Fibroblast of lung (primary cell): ENCODE measurements at regions not wholly inside any gene's neighbourhood (a gene's known extent, or its start where the extent isn't known, plus 50 kb on each side); places are given as distances from the start of the nearest gene placed in this dataset.

ENCODE experiments used
- DNase-seq, 2 donors: peaks; one replicate each; pipeline versions ENCODE4 v3.0.0 to v3.0.0-alpha.2; 2010; ENCODE audit warnings: low read depth in 2 of 2
- H2AFZ ChIP-seq: 2 replicates; pipeline ENCODE4 v1.5.1; 2012; ENCODE audit warnings: low read length, control low read depth, inconsistent platforms
- H3K27ac ChIP-seq: 2 replicates; pipeline ENCODE4 v1.5.1; 2011; ENCODE audit warnings: low read length, control low read depth; ENCODE audit not compliant: insufficient read depth
- H3K27me3 ChIP-seq: 2 replicates; pipeline ENCODE4 v1.5.1; 2011; ENCODE audit warnings: mild to moderate bottlenecking, low read length; ENCODE audit not compliant: control insufficient read depth, insufficient read depth
- H3K36me3 ChIP-seq: 2 replicates; pipeline ENCODE4 v1.5.1; 2011; ENCODE audit warnings: low read length; ENCODE audit not compliant: control insufficient read depth, insufficient read depth
- H3K4me1 ChIP-seq: 2 replicates; pipeline ENCODE4 v1.5.1; 2011; ENCODE audit warnings: low read length; ENCODE audit not compliant: control insufficient read depth, insufficient read depth; ENCODE audit errors: extremely low read depth
- H3K4me2 ChIP-seq: 2 replicates; pipeline ENCODE4 v1.5.1; 2011; ENCODE audit warnings: low read length, control low read depth; ENCODE audit not compliant: insufficient read depth; ENCODE audit errors: extremely low read depth
- H3K4me3 ChIP-seq, 4 experiments: fragments of 200-600 bp in 1 of 4; sonication (generic) in 1 of 4; replicated peaks in 1 of 4; 2 replicates each; pipeline ENCODE4 v1.5.1; 2011 to 2016; ENCODE audit warnings: low read length in 4 of 4, low read depth in 3 of 4, mild to moderate bottlenecking in 3 of 4, control low read depth in 2 of 4, inconsistent platforms in 1 of 4, mixed read lengths in 1 of 4; ENCODE audit not compliant: insufficient read depth in 1 of 4; ENCODE audit errors: control extremely low read depth in 1 of 4
- H3K79me2 ChIP-seq: 2 replicates; pipeline ENCODE4 v1.5.1; 2012; ENCODE audit warnings: mild to moderate bottlenecking, low read length, inconsistent platforms; ENCODE audit not compliant: control insufficient read depth, insufficient read depth
- H3K9ac ChIP-seq: 2 replicates; pipeline ENCODE4 v1.5.1; 2011; ENCODE audit warnings: mild to moderate bottlenecking, low read length, control low read depth; ENCODE audit not compliant: insufficient read depth
- H3K9me3 ChIP-seq: 2 replicates; pipeline ENCODE4 v1.5.1; 2012; ENCODE audit warnings: low read depth, low read length; ENCODE audit not compliant: control insufficient read depth, insufficient read depth
- H4K20me1 ChIP-seq: 2 replicates; pipeline ENCODE4 v1.5.1; 2011; ENCODE audit warnings: low read length; ENCODE audit not compliant: control insufficient read depth, insufficient read depth; ENCODE audit errors: extremely low read depth
- CTCF ChIP-seq, 2 donors: IDR thresholded peaks in 1 of 2; conservative IDR thresholded peaks in 1 of 2; 1 replicate in 1 of 2; 2 replicates in 1 of 2; pipeline ENCODE4 v1.5.1; 2011 to 2012; ENCODE audit warnings: low read length in 2 of 2, control low read depth in 1 of 2, inconsistent platforms in 1 of 2, low read depth in 1 of 2, mild to moderate bottlenecking in 1 of 2
- EZH2 ChIP-seq: IDR thresholded peaks from 2 replicates; pipeline ENCODE4 v1.5.1; 2012; ENCODE audit warnings: low read length, control low read depth, mild to moderate bottlenecking; ENCODE audit errors: missing control alignments

- Histone ChIP-seq H2AFZ (no peak overlapping the region), H3K9me3 (no peaks in the 10 kb centered on the region), H3K27me3 (no peaks in the 10 kb centered on the region), H3K9ac (no peak overlapping the region), H4K20me1 (no peaks in the 10 kb centered on the region), H3K4me3 (no peak overlapping the region), H3K4me2 (no peak overlapping the region), H3K79me2 (no peaks in the 10 kb centered on the region), H3K4me1 (no peaks in the 10 kb centered on the region), H3K27ac (no peak overlapping the region), H3K36me3 (no peaks in the 10 kb centered on the region)
- DNase-seq: no peak
- no peak for TF ChIP-seq CTCF (conservative IDR thresholded peaks at IDR 0.05 in 1 of 2, IDR thresholded peaks at IDR 0.05 in 1 of 2; ENCODE audit: low read depth in 1 of 2, low read length in 2 of 2)
- no peak for TF ChIP-seq EZH2
Measured at GRCh38 chr2:58826795-58827194, 585.7 kb upstream of the FANCL start.

GRCh38 chr2:58812771-58813344, 571.7 kb upstream of the FANCL start:
- H3K27me3 ChIP-seq: no peaks in the 10 kb centered on the region
- H4K20me1 ChIP-seq: no peaks in the 10 kb centered on the region
- no peak overlapping the region for H2AFZ ChIP-seq
- H3K9me3 ChIP-seq: no peaks in the 10 kb centered on the region
- DNase-seq: no peak
- H3K4me2 ChIP-seq: no peak overlapping the region
- no peaks in the 10 kb centered on the region for H3K36me3 ChIP-seq
- no peak overlapping the region for H3K9ac ChIP-seq
- no peak overlapping the region for H3K27ac ChIP-seq
- no peak for TF ChIP-seq CTCF (conservative IDR thresholded peaks at IDR 0.05 in 1 of 2, IDR thresholded peaks at IDR 0.05 in 1 of 2; ENCODE audit: low read depth in 1 of 2, low read length in 2 of 2)
- TF ChIP-seq EZH2: no peak
- no peak overlapping the region for H3K4me3 ChIP-seq
- no peaks in the 10 kb centered on the region for H3K79me2 ChIP-seq
- no peaks in the 10 kb centered on the region for H3K4me1 ChIP-seq

GRCh38 chr2:58805126-58805525, 564.0 kb upstream of the FANCL start:
- H3K9me3 ChIP-seq: no peaks in the 10 kb centered on the region
- H3K4me3 ChIP-seq: no peak overlapping the region
- H3K9ac ChIP-seq: no peak overlapping the region
- no peak for DNase-seq
- H3K27ac ChIP-seq: no peak overlapping the region
- no peaks in the 10 kb centered on the region for H3K27me3 ChIP-seq
- H3K79me2 ChIP-seq: no peaks in the 10 kb centered on the region
- no peaks in the 10 kb centered on the region for H4K20me1 ChIP-seq
- TF ChIP-seq CTCF (conservative IDR thresholded peaks at IDR 0.05 in 1 of 2, IDR thresholded peaks at IDR 0.05 in 1 of 2; ENCODE audit: low read depth in 1 of 2, low read length in 2 of 2) (no peak), EZH2 (no peak)
- no peak overlapping the region for H2AFZ ChIP-seq
- H3K36me3 ChIP-seq: no peaks in the 10 kb centered on the region
- H3K4me2 ChIP-seq: no peak overlapping the region
- H3K4me1 ChIP-seq: no peaks in the 10 kb centered on the region
